H9 (cell line): ENCODE measurements at regions not wholly inside any gene's neighbourhood (a gene's known extent, or its start where the extent isn't known, plus 50 kb on each side); places are given as distances from the start of the nearest gene placed in this dataset.

ENCODE experiments used
- DNase-seq: peaks from one replicate; pipeline ENCODE4 v3.0.0-alpha.2; 2017
- H2AFZ ChIP-seq: one replicate; pipeline ENCODE4 v1.6.1; 2013; ENCODE audit warnings: mild to moderate bottlenecking, low read length, control low read depth, moderate library complexity
- H2AK5ac ChIP-seq: 2 replicates; pipeline ENCODE4 v1.6.1; 2013; ENCODE audit warnings: low read length, control low read depth, mixed read lengths; ENCODE audit not compliant: insufficient read length
- H2BK120ac ChIP-seq: one replicate; pipeline ENCODE4 v1.6.1; 2013; ENCODE audit warnings: low read depth, mild to moderate bottlenecking, low read length, control low read depth, inconsistent platforms; ENCODE audit not compliant: poor library complexity, severe bottlenecking
- H2BK12ac ChIP-seq: 2 replicates; pipeline ENCODE4 v1.6.1; 2013; ENCODE audit warnings: low read length, control low read depth, mixed read lengths, low read depth; ENCODE audit not compliant: insufficient read length
- H2BK15ac ChIP-seq: 2 replicates; pipeline ENCODE4 v1.6.1; 2013; ENCODE audit warnings: low read depth, low read length, control low read depth
- H2BK20ac ChIP-seq: one replicate; pipeline ENCODE4 v1.6.1; 2013; ENCODE audit warnings: low read depth, mild to moderate bottlenecking, low read length, control low read depth, inconsistent platforms; ENCODE audit not compliant: poor library complexity, severe bottlenecking
- H2BK5ac ChIP-seq: 2 replicates; pipeline ENCODE4 v1.6.1; 2013; ENCODE audit warnings: low read length, control low read depth, mixed read lengths; ENCODE audit not compliant: insufficient read length
- H3K14ac ChIP-seq: 2 replicates; pipeline ENCODE4 v1.6.1; 2013; ENCODE audit warnings: low read length, control low read depth; ENCODE audit not compliant: insufficient read depth
- H3K18ac ChIP-seq: 2 replicates; pipeline ENCODE4 v1.6.1; 2013; ENCODE audit warnings: low read depth, mild to moderate bottlenecking, mixed read lengths, low read length, control low read depth; ENCODE audit not compliant: insufficient read length
- H3K23ac ChIP-seq: 2 replicates; pipeline ENCODE4 v1.6.1; 2013; ENCODE audit warnings: low read length, control low read depth, mixed read lengths, low read depth; ENCODE audit not compliant: insufficient read length
- H3K23me2 ChIP-seq: 2 replicates; pipeline ENCODE4 v1.6.1; 2013; ENCODE audit warnings: low read depth, mild to moderate bottlenecking, mixed read lengths, low read length, control low read depth; ENCODE audit not compliant: insufficient read length, poor library complexity, severe bottlenecking
- H3K27ac ChIP-seq: 2 replicates; pipeline ENCODE4 v1.5.1; 2013; ENCODE audit warnings: low read length, control low read depth, mixed read lengths, low read depth; ENCODE audit not compliant: insufficient read length
- H3K27me3 ChIP-seq: 2 replicates; pipeline ENCODE4 v1.6.1; 2013; ENCODE audit warnings: low read length, control low read depth, inconsistent platforms; ENCODE audit not compliant: insufficient read depth
- H3K4ac ChIP-seq: 2 replicates; pipeline ENCODE4 v1.6.1; 2013; ENCODE audit warnings: low read depth, mild to moderate bottlenecking, control low read depth, inconsistent platforms, low read length, moderate library complexity
- H3K4me1 ChIP-seq: 2 replicates; pipeline ENCODE4 v1.6.1; 2013; ENCODE audit warnings: low read length, control low read depth, inconsistent platforms; ENCODE audit not compliant: insufficient read depth
- H3K4me2 ChIP-seq: 2 replicates; pipeline ENCODE4 v1.6.1; 2013; ENCODE audit warnings: low read length, control low read depth, mixed read lengths; ENCODE audit not compliant: insufficient read length, insufficient read depth
- H3K56ac ChIP-seq: 2 replicates; pipeline ENCODE4 v1.6.1; 2013; ENCODE audit warnings: low read depth, mild to moderate bottlenecking, mixed read lengths, low read length, control low read depth; ENCODE audit not compliant: insufficient read length
- H3K79me1 ChIP-seq: 2 replicates; pipeline ENCODE4 v1.6.1; 2013; ENCODE audit warnings: low read depth, mild to moderate bottlenecking, moderate library complexity, low read length, control low read depth, inconsistent platforms; ENCODE audit not compliant: insufficient read depth, poor library complexity, severe bottlenecking
- H3K79me2 ChIP-seq: 2 replicates; pipeline ENCODE4 v1.6.1; 2013; ENCODE audit warnings: low read length, control low read depth, inconsistent platforms; ENCODE audit not compliant: insufficient read depth
- H3K9ac ChIP-seq: 2 replicates; pipeline ENCODE4 v1.6.1; 2013; ENCODE audit warnings: low read length, control low read depth, mixed read lengths; ENCODE audit not compliant: insufficient read length; ENCODE audit errors: extremely low read depth
- H3K9me3 ChIP-seq: one replicate; pipeline ENCODE4 v1.6.1; 2013; ENCODE audit warnings: low read depth, low read length, inconsistent platforms; ENCODE audit not compliant: control insufficient read depth
- H3T11ph ChIP-seq: one replicate; pipeline ENCODE4 v1.6.1; 2013; ENCODE audit warnings: mild to moderate bottlenecking, low read length, control low read depth, inconsistent platforms
- H4K20me1 ChIP-seq: one replicate; pipeline ENCODE4 v1.6.1; 2013; ENCODE audit not compliant: control insufficient read depth, insufficient read length, insufficient read depth
- H4K5ac ChIP-seq: 2 replicates; pipeline ENCODE4 v1.6.1; 2013; ENCODE audit warnings: low read depth, mild to moderate bottlenecking, mixed read lengths, low read length, control low read depth; ENCODE audit not compliant: insufficient read length
- H4K8ac ChIP-seq: replicated peaks from 2 replicates; pipeline ENCODE4 v1.6.1; 2013; ENCODE audit warnings: low read length, control low read depth, mixed read lengths, low read depth; ENCODE audit not compliant: insufficient read length
- H4K91ac ChIP-seq: 2 replicates; pipeline ENCODE4 v1.6.1; 2013; ENCODE audit warnings: low read depth, mild to moderate bottlenecking, moderate library complexity, mixed read lengths, low read length, control low read depth; ENCODE audit not compliant: insufficient read length
- H3K27ac Mint-ChIP-seq, 3 experiments: 2 replicates in 2 of 3; 3 replicates in 1 of 3; pipeline ENCODE4 v1.8.0; 2020 to 2021; ENCODE audit warnings: mixed read lengths in 3 of 3, mild to moderate bottlenecking in 1 of 3, moderate library complexity in 1 of 3
- H3K27me3 Mint-ChIP-seq: 2 replicates; pipeline ENCODE4 v1.8.0; 2021; ENCODE audit warnings: low read depth, mild to moderate bottlenecking, moderate library complexity, mixed read lengths
- H3K36me3 Mint-ChIP-seq, 3 experiments: 2 replicates in 2 of 3; 3 replicates in 1 of 3; pipeline ENCODE4 v1.8.0; 2020 to 2021; ENCODE audit warnings: low read depth in 3 of 3, mixed read lengths in 3 of 3; ENCODE audit not compliant: insufficient read depth in 1 of 3
- H3K4me1 Mint-ChIP-seq, 2 experiments: 2 replicates each; pipeline ENCODE4 v1.8.0; 2020; ENCODE audit warnings: mixed read lengths in 2 of 2
- H3K4me3 Mint-ChIP-seq, 2 experiments: 2 replicates in 1 of 2; 3 replicates in 1 of 2; pipeline ENCODE4 v1.8.0; 2020 to 2021; ENCODE audit warnings: mild to moderate bottlenecking in 2 of 2, mixed read lengths in 2 of 2, moderate library complexity in 1 of 2
- H3K9me3 Mint-ChIP-seq, 2 experiments: 2 replicates in 1 of 2; 3 replicates in 1 of 2; pipeline ENCODE4 v1.8.0; 2020; ENCODE audit warnings: mild to moderate bottlenecking in 2 of 2, mixed read lengths in 2 of 2, moderate library complexity in 1 of 2
- WGBS: extraction: QIAGEN DNeasy Blood & Tissue Kit; methylation state at CpG from one replicate; pipeline ENCODE4 v1.1.7; 2013; ENCODE audit warnings: missing lambda C conversion rate, low lambda C conversion rate, mixed read lengths; ENCODE audit not compliant: insufficient read length; ENCODE audit errors: extremely low coverage; 5-methylcytosine and 5-hydroxymethylcytosine counted together
- TF ChIP-seq, protein P1 (sequence below): fragments of 200-600 bp; sonication (generic); conservative IDR thresholded peaks from 3 replicates; pipeline ENCODE4 v1.8.0; 2021; ENCODE audit warnings: antibody characterized with exemption, mild to moderate bottlenecking

DNA sequence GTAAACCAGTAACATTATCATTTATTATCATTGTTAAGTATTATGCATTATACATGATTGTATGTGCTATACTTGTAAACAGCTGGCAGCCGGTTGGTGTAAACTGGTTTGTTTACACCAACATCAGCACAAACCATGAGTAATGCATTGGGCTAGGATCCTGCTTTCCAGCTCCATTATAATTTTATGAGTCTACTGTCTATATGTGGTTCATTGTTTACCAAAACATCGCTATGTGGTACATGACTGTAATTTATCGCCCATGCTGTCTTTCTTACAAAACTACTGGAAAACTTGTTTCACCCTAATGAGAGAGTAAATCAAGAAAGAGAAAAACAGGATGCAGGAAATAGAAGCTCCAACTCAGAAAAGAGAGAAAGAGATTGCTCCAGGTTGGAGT lies 224.8 kb upstream of the CBLB start:
- Histone ChIP-seq H3T11ph (no peak overlapping the region), H3K4me1 (no peaks in the 10 kb centered on the region), H3K4ac (no peak overlapping the region), H3K18ac (no peak overlapping the region), H2BK120ac (no peak overlapping the region), H3K79me1 (no peaks in the 10 kb centered on the region), H3K14ac (no peak overlapping the region), H2AFZ (no peak overlapping the region), H2BK12ac (no peak overlapping the region), H3K9ac (no peak overlapping the region), H3K27ac (no peak overlapping the region), H2BK15ac (no peak overlapping the region), H2AK5ac (no peak overlapping the region), H3K23me2 (no peaks in the 10 kb centered on the region), H4K8ac (no peak overlapping the region), H4K20me1 (no peaks in the 10 kb centered on the region), H2BK5ac (no peak overlapping the region), H3K4me2 (no peak overlapping the region), H3K9me3 (no peaks in the 10 kb centered on the region), H3K56ac (no peak overlapping the region), H2BK20ac (no peak overlapping the region), H3K79me2 (no peaks in the 10 kb centered on the region), H3K27me3 (no peaks in the 10 kb centered on the region), H4K5ac (no peak overlapping the region), H3K23ac (no peak overlapping the region), H4K91ac (no peak overlapping the region)
- TF ChIP-seq, protein P1, sequence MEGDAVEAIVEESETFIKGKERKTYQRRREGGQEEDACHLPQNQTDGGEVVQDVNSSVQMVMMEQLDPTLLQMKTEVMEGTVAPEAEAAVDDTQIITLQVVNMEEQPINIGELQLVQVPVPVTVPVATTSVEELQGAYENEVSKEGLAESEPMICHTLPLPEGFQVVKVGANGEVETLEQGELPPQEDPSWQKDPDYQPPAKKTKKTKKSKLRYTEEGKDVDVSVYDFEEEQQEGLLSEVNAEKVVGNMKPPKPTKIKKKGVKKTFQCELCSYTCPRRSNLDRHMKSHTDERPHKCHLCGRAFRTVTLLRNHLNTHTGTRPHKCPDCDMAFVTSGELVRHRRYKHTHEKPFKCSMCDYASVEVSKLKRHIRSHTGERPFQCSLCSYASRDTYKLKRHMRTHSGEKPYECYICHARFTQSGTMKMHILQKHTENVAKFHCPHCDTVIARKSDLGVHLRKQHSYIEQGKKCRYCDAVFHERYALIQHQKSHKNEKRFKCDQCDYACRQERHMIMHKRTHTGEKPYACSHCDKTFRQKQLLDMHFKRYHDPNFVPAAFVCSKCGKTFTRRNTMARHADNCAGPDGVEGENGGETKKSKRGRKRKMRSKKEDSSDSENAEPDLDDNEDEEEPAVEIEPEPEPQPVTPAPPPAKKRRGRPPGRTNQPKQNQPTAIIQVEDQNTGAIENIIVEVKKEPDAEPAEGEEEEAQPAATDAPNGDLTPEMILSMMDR, result no peak
- Mint-ChIP-seq H3K4me1 (peaks cover 0 to 4% of the 10 kb centered on the region in 2 experiments; a peak in 1 of 4 replicates), H3K9me3 (peaks cover 0 to 2% of the 10 kb centered on the region in 2 experiments; a peak in 2 of 5 replicates), H3K27ac (no peak overlapping the region), H3K36me3 (no peaks in the 10 kb centered on the region; a peak in 2 of 7 replicates), H3K4me3 (no peak overlapping the region), H3K27me3 (no peaks in the 10 kb centered on the region)
- no peak for DNase-seq
- WGBS, result no CpG with 5 or more reads among the region's 3 CpGs
